GM19238 (cell line): ENCODE measurements at regions not wholly inside any gene's neighbourhood (a gene's known extent, or its start where the extent isn't known, plus 50 kb on each side); places are given as distances from the start of the nearest gene placed in this dataset.
"Not testable (repeated sequence)": the region's sequence is repeated elsewhere in the genome, so short reads cannot be mapped to it uniquely, and the experiment has no call there.

Experiments
- DNase-seq: peaks from one replicate; pipeline ENCODE4 v3.0.0; 2011; ENCODE audit warnings: low spot score; ENCODE audit not compliant: insufficient read length

- no peak for DNase-seq
Observed at GRCh38 chr12:45490232-45490881, 239.1 kb upstream of the ARID2 start.

GRCh38 chr12:45494279-45494678, 235.2 kb upstream of the ARID2 start:
- no peak for DNase-seq

GRCh38 chr12:45498645-45499044, 230.9 kb upstream of the ARID2 start:
- DNase-seq, result no peak

GRCh38 chr12:45502481-45503128, 226.9 kb upstream of the ARID2 start:
- DNase-seq, result no peak

GRCh38 chr12:45503899-45504298, 225.6 kb upstream of the ARID2 start:
- no peak for DNase-seq

- no peak for DNase-seq
Observed at GRCh38 chr12:45504316-45505010, 225.0 kb upstream of the ARID2 start.

- DNase-seq, result no peak
Observed at GRCh38 chr12:45509187-45509586, 220.3 kb upstream of the ARID2 start.

GRCh38 chr12:45509621-45510020, 219.9 kb upstream of the ARID2 start:
- DNase-seq, result no peak

GRCh38 chr12:45517381-45517780, 212.1 kb upstream of the ARID2 start:
- DNase-seq, result no peak

GRCh38 chr12:45518291-45519235, 210.9 kb upstream of the ARID2 start:
- DNase-seq, result no peak

- no peak for DNase-seq
Observed at GRCh38 chr12:45522227-45522626, 207.3 kb upstream of the ARID2 start.

GRCh38 chr12:45526823-45527222, 202.7 kb upstream of the ARID2 start:
- not testable (repeated sequence) for DNase-seq

- no peak for DNase-seq
Observed at GRCh38 chr12:45532113-45532512, 197.4 kb upstream of the ARID2 start.

GRCh38 chr12:45535610-45536180, 193.8 kb upstream of the ARID2 start:
- no peak for DNase-seq

- no peak for DNase-seq
Observed at GRCh38 chr12:45536284-45536683, 193.2 kb upstream of the ARID2 start.

- DNase-seq, result no peak
Observed at GRCh38 chr12:45540661-45541341, 188.7 kb upstream of the ARID2 start.

GRCh38 chr12:45543887-45544286, 185.6 kb upstream of the ARID2 start:
- peak; percentile 60 for DNase-seq

- DNase-seq, result no peak
Observed at GRCh38 chr12:45546545-45546944, 183.0 kb upstream of the ARID2 start.

GRCh38 chr12:45547132-45547531, 182.4 kb upstream of the ARID2 start:
- DNase-seq, result no peak

- no peak for DNase-seq
Observed at GRCh38 chr12:45547822-45548221, 181.7 kb upstream of the ARID2 start.

GRCh38 chr12:45548426-45548825, 181.1 kb upstream of the ARID2 start:
- no peak for DNase-seq
